22Rv1 (cell line): ENCODE measurements at regions not wholly inside any gene's neighbourhood (a gene's known extent, or its start where the extent isn't known, plus 50 kb on each side); places are given as distances from the start of the nearest gene placed in this dataset.

Experiments
- ZFX ChIP-seq: fragments of 450-650 bp; IDR thresholded peaks from 2 replicates; pipeline ENCODE4 v1.6.1; 2017; ENCODE audit warnings: antibody characterized with exemption, borderline replicate concordance
- TF ChIP-seq, protein P1 (sequence below): fragments of 450-650 bp; IDR thresholded peaks from 2 replicates; pipeline ENCODE4 v1.5.1; 2017; ENCODE audit warnings: mild to moderate bottlenecking

DNA sequence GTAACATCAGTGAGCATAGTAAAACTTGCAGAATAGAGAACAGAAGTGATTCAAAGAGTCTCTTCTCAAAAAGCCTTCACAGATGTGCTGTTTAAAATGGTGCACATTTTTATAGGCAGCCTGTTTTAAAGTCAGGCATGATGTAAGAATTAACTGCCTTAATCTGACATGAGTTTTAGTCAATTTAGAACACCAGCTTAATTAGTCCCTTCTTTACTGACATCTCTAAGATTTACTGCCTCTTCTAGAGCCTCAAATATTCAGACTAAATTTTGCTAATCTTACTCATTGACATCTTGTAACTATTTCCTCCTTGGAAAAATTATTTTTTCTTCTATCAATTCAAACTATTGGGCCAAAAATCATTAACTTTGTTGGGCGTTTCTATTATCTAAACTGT is 782.5 kb downstream of the C12orf50 start:
- TF ChIP-seq, protein P1, sequence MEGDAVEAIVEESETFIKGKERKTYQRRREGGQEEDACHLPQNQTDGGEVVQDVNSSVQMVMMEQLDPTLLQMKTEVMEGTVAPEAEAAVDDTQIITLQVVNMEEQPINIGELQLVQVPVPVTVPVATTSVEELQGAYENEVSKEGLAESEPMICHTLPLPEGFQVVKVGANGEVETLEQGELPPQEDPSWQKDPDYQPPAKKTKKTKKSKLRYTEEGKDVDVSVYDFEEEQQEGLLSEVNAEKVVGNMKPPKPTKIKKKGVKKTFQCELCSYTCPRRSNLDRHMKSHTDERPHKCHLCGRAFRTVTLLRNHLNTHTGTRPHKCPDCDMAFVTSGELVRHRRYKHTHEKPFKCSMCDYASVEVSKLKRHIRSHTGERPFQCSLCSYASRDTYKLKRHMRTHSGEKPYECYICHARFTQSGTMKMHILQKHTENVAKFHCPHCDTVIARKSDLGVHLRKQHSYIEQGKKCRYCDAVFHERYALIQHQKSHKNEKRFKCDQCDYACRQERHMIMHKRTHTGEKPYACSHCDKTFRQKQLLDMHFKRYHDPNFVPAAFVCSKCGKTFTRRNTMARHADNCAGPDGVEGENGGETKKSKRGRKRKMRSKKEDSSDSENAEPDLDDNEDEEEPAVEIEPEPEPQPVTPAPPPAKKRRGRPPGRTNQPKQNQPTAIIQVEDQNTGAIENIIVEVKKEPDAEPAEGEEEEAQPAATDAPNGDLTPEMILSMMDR = no peak
- TF ChIP-seq ZFX = no peak
